ENCODE measurements at regions not wholly inside any gene's neighbourhood (a gene's known extent, or its start where the extent isn't known, plus 50 kb on each side); places are given as distances from the start of the nearest gene placed in this dataset.

- no peak for TF ChIP-seq TCF4 (CRISPR knock-in tag; IDR thresholded peaks at IDR 0.05; ENCODE audit: borderline replicate concordance)
- no peak for TF ChIP-seq ZFP30 (CRISPR knock-in tag; IDR thresholded peaks at IDR 0.05)
- no peak for TF ChIP-seq RARB (CRISPR knock-in tag; IDR thresholded peaks at IDR 0.05)
- TF ChIP-seq TSHZ2 (CRISPR knock-in tag; IDR thresholded peaks at IDR 0.05), result no peak
- no peak for TF ChIP-seq ZC3H10 (CRISPR knock-in tag; IDR thresholded peaks at IDR 0.05)
- TF ChIP-seq ZNF8 (CRISPR knock-in tag; IDR thresholded peaks at IDR 0.05), result no peak
- no peak for TF ChIP-seq TOX (CRISPR knock-in tag; IDR thresholded peaks at IDR 0.05; ENCODE audit: borderline replicate concordance)
- TF ChIP-seq PPARA (CRISPR knock-in tag; IDR thresholded peaks at IDR 0.05; ENCODE audit: borderline replicate concordance), result no peak
These were observed 833.4 kb upstream of the ATXN8OS start for GRCh38 chr13:69274231-69274630.
